ENCODE measurements at regions not wholly inside any gene's neighbourhood (a gene's known extent, or its start where the extent isn't known, plus 50 kb on each side); places are given as distances from the start of the nearest gene placed in this dataset.

GRCh38 chr6:90916968-90917367 lies 330.1 kb upstream of the MAP3K7 start:
- TF ChIP-seq CTCF (conservative IDR thresholded peaks at IDR 0.05; ENCODE audit: low read depth, low read length) (no peak), EZH2 (IDR thresholded peaks at IDR 0.05; ENCODE audit: borderline replicate concordance, low read depth, low read length, poor library complexity, severe bottlenecking) (no peak)

Data from A673 (cell line).